ENCODE measurements at regions not wholly inside any gene's neighbourhood (a gene's known extent, or its start where the extent isn't known, plus 50 kb on each side); places are given as distances from the start of the nearest gene placed in this dataset.

DNA sequence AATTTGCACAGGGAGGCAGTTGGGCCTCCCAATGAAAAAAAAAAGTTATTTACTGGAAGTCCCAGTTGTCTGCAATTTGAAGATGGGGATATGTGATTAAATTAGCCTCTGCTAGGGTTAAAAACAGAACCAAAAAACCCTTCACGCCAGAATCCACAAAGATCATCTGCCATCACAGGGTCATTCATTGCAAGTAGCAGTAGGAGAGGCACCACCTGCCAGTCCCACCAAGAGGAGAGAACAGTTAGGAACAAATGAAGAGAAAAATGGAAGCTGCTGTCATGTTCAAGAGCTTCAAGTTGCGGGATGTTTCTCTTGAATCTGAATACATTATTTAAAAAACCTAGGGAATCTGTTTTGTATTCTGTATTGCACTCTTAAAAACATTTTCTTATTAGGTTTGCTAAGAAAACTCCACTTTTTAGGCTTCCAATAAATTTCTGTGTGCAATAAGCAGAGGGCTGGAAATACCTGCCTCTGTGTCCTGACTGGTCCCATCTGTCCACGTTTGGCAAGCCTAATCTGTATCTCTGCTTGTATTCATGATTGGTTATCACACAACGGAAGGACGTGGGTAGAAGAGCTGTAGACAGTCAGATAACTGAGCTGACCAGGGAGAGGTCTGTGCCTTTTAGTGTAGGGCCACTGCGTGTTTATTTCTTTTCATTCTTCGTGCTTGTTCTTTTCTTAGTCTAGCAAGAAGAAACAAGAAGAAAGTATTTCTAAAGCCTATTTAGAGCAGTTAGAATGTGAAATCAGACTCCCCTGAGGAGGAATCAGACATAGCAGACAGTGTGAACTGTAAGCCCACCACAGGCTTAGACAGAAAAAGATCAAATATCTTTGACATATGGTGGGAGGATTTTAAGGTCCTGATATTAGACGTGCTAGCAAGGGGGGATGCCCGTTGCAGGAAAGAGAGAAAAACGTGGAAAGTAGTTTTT lies 630.6 kb upstream of the SEMA6A start:
- Mint-ChIP-seq H3K27ac (no peak overlapping the region), H3K36me3 (ENCODE audit: low read depth) (no peaks in the 10 kb centered on the region), H3K4me3 (no peak overlapping the region), H3K9me3 (peaks cover 25% of the 10 kb centered on the region), H3K4me1 (ENCODE audit: low read depth) (no peaks in the 10 kb centered on the region), H3K27me3 (ENCODE audit: insufficient read depth) (no peaks in the 10 kb centered on the region; the same call in 1 of the 2 replicates)
- TF ChIP-seq, protein P1, sequence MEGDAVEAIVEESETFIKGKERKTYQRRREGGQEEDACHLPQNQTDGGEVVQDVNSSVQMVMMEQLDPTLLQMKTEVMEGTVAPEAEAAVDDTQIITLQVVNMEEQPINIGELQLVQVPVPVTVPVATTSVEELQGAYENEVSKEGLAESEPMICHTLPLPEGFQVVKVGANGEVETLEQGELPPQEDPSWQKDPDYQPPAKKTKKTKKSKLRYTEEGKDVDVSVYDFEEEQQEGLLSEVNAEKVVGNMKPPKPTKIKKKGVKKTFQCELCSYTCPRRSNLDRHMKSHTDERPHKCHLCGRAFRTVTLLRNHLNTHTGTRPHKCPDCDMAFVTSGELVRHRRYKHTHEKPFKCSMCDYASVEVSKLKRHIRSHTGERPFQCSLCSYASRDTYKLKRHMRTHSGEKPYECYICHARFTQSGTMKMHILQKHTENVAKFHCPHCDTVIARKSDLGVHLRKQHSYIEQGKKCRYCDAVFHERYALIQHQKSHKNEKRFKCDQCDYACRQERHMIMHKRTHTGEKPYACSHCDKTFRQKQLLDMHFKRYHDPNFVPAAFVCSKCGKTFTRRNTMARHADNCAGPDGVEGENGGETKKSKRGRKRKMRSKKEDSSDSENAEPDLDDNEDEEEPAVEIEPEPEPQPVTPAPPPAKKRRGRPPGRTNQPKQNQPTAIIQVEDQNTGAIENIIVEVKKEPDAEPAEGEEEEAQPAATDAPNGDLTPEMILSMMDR (IDR thresholded peaks at IDR 0.05): no peak
- no peak for DNase-seq

DNA sequence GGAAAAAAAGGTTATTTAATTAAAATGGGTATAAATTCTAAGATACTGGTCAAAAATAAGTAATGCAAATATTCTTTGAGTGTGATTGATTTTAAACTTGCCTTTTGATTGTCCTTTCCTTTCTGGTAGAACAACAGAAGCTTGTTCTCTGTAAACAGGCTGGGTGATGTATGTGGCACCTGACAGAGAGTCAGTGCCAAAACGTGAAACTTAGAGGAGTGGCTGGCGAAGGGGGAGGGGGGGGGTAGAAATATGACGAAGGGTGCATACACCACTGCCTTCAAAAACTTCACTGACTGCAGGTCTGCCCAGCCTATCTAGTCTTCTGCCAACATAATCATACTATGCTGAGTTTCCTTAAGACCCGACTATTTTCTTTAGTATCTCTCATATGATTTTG lies 629.8 kb upstream of the SEMA6A start:
- H3K4me3 Mint-ChIP-seq: no peak overlapping the region
- H3K27ac Mint-ChIP-seq: no peak overlapping the region
- no peaks in the 10 kb centered on the region for H3K4me1 Mint-ChIP-seq (ENCODE audit: low read depth)
- peaks cover 24% of the 10 kb centered on the region for H3K9me3 Mint-ChIP-seq
- DNase-seq: no peak
- TF ChIP-seq, protein P1 (IDR thresholded peaks at IDR 0.05): no peak
- H3K36me3 Mint-ChIP-seq (ENCODE audit: low read depth): no peaks in the 10 kb centered on the region
- no peaks in the 10 kb centered on the region; the same call in 1 of the 2 replicates for H3K27me3 Mint-ChIP-seq (ENCODE audit: insufficient read depth)

DNA sequence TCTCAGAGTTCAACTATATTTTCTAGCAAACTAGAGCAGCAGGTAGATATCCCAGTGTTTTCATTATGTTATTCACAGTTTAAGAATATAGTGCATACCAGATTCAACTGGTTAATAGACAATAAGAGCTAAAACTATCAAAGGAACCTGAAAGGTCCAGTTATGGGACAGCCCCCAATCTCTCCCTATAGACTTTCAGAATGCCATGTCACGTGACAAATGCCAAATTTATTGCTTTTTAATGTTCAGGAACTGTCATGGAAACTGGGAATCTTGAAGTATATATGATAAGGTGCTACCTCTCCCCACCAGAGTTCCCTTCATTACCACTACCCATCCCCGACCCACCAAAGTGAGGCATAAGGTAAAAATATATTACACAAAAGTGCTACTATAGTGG lies 629.0 kb upstream of the SEMA6A start:
- no peaks in the 10 kb centered on the region; the same call in 1 of the 2 replicates for H3K27me3 Mint-ChIP-seq (ENCODE audit: insufficient read depth)
- H3K36me3 Mint-ChIP-seq (ENCODE audit: low read depth): no peaks in the 10 kb centered on the region
- no peak overlapping the region for H3K4me3 Mint-ChIP-seq
- TF ChIP-seq, protein P1 (IDR thresholded peaks at IDR 0.05): no peak
- DNase-seq: no peak
- no peak overlapping the region for H3K27ac Mint-ChIP-seq
- peaks cover 23% of the 10 kb centered on the region for H3K9me3 Mint-ChIP-seq
- no peaks in the 10 kb centered on the region for H3K4me1 Mint-ChIP-seq (ENCODE audit: low read depth)

DNA sequence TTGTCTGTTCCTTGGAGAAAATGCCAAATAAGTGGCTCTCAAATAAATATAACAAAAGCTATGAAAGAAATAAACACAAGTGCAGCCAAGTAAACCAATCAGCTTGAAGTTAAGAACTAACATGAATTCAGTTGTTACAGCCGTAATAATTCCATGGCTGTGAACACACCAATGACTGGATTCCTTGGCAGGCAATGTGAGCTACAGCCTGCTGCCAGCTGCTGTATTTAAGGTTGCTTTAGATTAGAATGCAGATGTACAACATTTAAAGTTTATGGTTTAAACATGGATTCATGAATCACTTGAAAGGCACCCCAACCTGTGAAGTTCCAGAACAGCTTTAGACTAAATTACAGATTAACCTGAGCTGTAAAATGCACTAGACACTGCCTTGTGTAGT lies 626.4 kb upstream of the SEMA6A start:
- Mint-ChIP-seq H3K27me3 (ENCODE audit: insufficient read depth) (no peaks in the 10 kb centered on the region), H3K4me1 (ENCODE audit: low read depth) (no peaks in the 10 kb centered on the region), H3K36me3 (ENCODE audit: low read depth) (no peaks in the 10 kb centered on the region), H3K9me3 (peaks cover 32% of the 10 kb centered on the region), H3K27ac (no peak overlapping the region), H3K4me3 (no peak overlapping the region)
- DNase-seq: no peak
- TF ChIP-seq, protein P1 (IDR thresholded peaks at IDR 0.05): no peak

DNA sequence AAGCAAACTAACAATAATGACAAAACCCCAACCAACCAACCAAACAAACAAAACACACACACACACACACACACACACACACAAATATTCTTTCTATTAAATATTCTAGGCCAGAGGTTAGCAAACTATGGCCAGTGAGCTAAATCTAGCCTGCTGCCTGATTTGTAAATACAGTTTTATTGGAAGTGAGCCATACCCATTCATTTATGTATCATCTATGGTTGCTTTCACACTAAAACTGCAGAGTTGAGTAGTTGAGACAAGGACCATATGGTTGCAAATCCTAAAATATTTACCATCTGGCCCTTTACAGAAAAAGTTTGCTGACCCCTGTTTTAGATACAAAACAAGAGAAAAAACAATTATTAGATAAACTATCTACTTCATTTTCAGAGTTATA lies 620.5 kb upstream of the SEMA6A start:
- Mint-ChIP-seq H3K36me3 (ENCODE audit: low read depth) (no peaks in the 10 kb centered on the region), H3K27me3 (ENCODE audit: insufficient read depth) (no peaks in the 10 kb centered on the region), H3K4me3 (no peak overlapping the region), H3K27ac (no peak overlapping the region), H3K4me1 (ENCODE audit: low read depth) (no peaks in the 10 kb centered on the region), H3K9me3 (peaks cover 30% of the 10 kb centered on the region)
- TF ChIP-seq, protein P1 (IDR thresholded peaks at IDR 0.05): no peak
- no peak for DNase-seq

All from HFFc6 (cell line).